GM04503 (cell line): ENCODE measurements at regions not wholly inside any gene's neighbourhood (a gene's known extent, or its start where the extent isn't known, plus 50 kb on each side); places are given as distances from the start of the nearest gene placed in this dataset.
"Not testable (repeated sequence)": the region's sequence is repeated elsewhere in the genome, so short reads cannot be mapped to it uniquely, and the experiment has no call there.

Experiments used
- DNase-seq: peaks from one replicate; pipeline ENCODE4 v3.0.0-alpha.2; 2012; ENCODE audit warnings: low read depth

DNA sequence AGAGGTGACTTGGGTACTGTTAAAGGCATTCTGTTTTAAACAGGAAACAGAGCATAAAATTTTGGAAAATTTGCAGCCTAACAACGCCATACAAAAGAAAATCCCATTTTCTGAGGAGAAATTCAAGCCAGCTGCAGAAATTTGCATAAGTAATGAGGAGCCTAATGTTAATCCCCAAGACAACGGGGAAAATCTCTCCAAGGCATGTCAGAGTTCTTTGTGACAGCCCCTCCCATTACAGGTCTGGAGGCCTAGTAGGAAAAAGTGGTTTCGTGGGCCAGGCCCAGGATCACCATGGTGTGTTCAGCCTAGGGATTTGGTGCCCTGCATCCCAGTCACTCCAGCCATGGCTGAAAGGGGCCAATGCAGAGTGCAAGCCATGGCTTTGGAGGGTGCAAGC is 1333.1 kb upstream of the TENM4 start:
- no peak for DNase-seq

GRCh38 chr11:80771017-80771416 is 1330.2 kb upstream of the TENM4 start:
- DNase-seq, result no peak

GRCh38 chr11:80758787-80759186 is 1318.0 kb upstream of the TENM4 start:
- no peak for DNase-seq

DNA sequence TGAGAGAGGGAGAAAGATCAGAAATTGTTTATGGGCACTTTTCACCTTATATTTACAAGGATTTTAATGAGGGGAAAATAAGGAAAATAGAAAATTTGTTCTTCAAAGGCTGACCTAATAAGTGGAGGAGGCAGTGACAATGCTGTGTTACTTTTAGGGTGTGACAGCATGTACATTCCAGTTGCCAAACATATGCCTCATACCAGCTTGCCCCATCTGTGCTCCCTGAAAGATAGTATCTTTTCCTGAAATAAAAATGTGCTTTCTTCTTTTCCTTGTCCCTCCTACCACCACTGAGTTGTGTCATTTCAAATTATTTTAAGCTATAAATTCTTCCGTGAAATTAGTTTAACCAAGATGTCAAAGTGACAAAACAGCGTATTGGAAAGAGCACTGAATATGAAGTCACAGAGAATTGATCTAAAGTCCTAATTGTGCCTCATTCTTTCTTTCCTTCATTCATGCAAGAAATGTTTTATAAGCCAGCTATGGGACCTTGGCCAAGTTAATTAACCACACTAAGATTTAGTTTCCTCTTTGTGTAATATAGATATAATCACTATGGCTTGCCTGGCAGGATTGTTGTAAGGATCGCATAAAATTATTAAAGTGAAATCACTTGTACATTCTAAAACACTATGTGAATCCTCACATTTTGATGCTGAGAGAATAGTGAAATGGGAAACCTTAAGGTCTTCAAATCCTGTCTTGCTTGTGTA is 1307.5 kb upstream of the TENM4 start:
- no peak for DNase-seq

DNA sequence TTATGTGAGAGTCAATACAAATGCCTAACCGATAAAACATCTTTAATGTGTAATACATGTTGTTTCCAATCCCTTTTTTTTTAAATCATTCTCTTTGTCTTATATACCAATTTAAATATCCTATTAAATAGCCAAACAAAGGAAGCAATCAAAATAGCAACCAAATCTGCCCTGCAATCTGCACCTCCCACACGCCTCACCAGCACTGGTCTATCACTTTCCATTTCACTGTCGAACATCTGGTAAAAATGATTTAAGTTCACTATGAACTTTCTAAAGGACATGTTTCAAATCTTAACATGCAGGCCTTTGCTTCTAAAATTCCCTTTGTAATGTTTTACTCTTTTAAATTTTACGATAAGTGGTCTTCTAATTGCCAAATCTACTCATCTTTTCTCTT is 1305.5 kb upstream of the TENM4 start:
- no peak for DNase-seq

- no peak for DNase-seq
Observed at GRCh38 chr11:80745416-80745815, 1304.6 kb upstream of the TENM4 start.

DNA sequence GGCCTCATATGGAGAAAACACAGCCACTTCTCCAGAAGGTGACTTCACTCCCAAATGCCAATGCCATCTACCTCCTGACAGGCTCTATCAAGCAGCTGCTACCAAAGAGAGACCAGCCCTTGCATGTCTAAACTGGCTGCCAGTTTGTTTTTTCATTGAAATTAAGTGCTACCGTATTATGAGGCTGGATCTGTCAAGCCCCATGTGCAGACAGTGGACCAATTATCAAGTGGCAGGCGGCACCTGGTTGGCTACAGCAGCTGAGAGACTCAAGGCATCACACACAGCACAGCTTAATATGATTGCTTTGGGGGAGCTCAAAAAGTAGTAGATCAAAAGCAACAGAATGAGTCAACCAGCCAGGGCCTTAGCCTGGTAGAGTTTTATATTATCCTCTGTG is 1293.0 kb upstream of the TENM4 start:
- DNase-seq, result no peak

GRCh38 chr11:80733361-80733760 is 1292.5 kb upstream of the TENM4 start:
- no peak for DNase-seq

- no peak for DNase-seq
Observed at GRCh38 chr11:80727315-80727714, 1286.5 kb upstream of the TENM4 start.

DNA sequence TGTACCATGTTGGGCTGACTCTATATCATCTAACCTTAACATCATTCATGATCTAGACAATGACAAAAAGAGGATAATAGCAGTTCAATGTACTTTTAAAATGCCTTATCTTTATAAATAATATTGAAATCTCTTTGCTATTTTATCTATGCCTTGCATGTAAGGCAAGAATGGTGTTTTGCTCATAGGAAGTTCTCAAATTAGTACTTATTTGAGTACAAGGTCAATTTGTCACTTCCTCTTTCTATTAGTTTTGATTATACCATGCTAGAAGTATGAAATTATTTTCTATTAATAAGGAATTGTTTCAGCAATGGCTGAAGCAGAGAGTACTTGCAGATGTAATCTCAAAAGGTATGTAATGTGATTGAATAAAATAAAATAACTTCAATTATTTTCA is 1285.4 kb upstream of the TENM4 start:
- DNase-seq, result no peak

DNA sequence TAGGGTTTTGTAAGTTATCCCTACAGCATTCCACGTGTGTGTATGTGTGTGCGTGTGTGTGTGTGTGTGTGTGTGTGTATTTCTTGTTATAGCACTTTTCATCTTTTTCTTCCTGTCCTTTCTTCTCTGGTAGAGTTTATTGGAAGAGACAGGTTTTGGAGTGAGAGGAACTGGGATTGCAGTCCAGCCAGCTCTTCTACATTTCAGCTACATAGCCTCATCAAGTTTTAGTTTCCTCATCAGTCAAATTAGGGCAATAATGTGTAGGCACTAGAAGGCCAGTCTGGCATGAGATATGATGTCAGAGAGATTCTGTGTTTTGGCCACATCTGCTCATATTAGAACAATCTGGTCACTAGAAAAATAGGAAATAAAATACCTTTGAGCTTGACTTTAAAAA is 1283.5 kb upstream of the TENM4 start:
- no peak for DNase-seq

GRCh38 chr11:80722629-80723028 is 1281.8 kb upstream of the TENM4 start:
- no peak for DNase-seq

DNA sequence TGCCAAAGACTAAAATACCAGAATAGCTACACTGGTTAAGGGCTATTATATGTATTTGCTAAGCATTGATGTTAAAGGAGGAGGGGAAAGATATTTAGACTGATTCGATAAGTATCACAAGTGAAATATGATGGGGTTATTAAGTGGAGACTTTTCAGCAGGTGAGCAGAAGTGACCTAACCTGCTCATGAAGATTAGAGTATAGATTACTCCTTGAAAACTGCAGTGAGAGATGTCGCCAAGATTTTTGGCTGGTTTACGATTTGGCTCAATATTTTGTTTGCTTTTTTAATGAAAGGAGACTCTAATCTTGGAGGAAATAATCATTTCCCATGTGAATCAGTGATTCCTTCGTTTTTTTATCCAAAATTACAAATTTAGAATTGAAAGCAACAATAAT is 1279.5 kb upstream of the TENM4 start:
- DNase-seq, result no peak

DNA sequence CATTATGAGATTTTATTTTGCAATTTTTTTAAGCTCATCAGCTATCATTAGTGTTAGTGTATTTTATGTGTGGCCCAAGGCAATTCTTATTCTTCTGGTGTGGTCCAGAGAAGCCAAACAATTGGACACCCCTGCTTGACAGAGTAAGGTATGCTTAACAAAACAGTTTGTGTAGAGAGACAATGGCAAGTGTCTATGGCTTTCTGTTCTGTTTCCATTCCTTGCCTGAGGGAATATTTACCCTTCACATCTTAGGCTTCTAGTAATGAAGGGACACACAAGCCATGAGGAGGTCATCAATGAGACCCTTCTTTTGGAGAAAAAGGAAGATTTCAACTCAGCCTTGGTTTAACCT is 1278.4 kb upstream of the TENM4 start:
- no peak for DNase-seq

DNA sequence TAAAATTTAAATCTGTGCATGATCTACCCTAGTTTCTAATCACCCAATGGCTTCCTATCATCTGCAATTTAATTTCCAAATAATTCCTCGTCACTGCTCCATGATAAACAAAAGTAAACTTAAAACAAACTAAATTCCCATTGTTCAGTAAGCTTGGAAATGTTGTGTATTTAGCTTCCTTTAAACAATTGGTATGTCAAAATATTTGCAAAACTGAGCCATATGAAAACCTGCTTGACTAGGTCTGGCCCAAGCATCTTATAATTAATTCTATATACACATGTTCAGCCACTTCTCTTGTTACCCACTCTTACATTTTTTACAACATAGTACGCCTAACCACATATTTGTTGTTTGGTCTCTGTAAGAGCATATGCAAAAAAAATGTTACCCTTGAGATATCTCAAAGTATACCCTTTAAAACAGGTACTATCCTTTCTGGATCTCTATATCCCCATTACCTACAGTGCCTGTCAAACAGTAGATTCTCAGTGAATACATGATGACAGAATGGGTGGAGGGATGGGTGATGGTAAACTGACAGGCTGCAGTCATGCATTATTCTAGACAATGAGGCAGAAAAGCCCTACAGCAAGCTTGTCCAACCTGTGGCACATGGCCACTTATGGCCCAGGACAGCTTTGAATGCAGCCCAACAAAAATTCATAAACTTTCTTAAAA is 1277.9 kb upstream of the TENM4 start:
- no peak for DNase-seq

DNA sequence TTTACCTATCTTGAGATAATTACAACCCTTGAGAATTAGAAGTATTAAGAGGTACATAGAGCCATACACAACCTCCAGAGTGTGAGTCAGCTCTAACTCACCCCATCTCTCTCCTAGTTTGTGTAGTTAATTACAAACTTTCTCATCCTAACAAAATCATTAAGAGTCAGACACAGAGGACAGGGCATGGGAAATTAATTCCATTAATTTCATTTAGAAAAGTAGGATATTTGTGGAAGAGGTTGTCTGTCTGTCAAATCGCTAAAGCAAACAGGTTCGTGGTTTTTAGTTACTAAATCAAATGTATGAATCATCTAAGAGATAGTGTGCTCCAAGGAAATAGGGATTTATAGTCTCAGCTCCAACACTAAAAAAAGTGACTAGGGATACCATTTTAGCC is 1261.4 kb upstream of the TENM4 start:
- DNase-seq, result no peak

DNA sequence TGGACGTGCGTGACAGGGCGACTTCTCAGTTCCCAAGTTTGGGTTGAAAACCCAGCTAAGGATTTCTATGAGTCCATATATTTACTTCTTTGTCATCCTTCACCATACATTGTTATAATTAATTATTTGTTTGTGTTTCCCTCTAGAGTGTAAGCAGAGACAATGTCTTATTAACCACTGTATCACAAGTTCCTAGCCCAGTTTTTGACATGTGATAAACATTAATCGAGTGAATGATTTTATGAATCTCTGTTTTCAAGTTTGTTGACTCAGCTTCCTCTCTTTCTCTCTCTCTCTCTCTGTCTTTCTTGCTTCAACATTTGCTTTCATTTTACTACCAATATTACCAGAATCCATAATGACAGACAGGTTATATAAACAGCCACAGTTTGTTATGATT is 1259.6 kb upstream of the TENM4 start:
- DNase-seq, result no peak

DNA sequence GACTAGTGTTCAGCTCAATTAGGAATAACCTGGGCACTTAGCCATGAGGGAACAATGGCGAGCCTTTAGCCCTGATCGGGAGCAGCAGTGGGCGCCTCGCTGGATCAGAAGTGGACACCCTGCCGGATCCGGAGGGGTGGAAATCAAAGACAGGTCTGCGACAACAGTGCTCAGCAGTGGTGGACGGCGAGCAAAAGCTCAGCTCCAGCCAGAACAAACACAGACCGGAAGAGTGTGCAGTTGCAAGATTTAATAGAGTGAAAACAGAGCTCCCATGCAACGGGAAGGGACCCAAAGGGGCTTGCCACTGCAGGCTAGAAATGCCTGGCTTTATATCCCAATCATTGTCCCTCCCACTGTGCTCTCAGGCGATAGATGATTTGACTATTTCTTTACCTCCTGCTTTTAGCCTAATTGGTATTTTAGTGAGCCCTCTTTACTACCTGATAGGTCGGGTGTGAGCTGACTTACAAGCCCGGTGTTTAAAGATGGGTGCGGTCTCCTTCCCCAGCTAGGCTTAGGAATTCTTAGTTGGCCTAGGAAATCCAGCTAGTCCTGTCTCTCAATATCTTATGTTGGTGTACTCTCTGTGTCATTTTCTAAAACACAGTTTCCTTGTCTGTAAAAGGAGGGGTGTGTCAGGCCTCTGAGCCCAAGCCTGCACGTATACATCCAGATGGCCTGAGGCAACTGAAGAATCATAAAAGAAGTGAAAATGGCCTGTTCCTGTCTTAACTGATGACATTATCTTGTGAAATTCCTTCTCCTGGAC is 1258.8 kb upstream of the TENM4 start:
- DNase-seq, result not testable (repeated sequence)

- no peak for DNase-seq
Observed at GRCh38 chr11:80698637-80699036, 1257.8 kb upstream of the TENM4 start.

GRCh38 chr11:80694385-80694784 is 1253.6 kb upstream of the TENM4 start:
- DNase-seq, result no peak

- DNase-seq, result no peak
Observed at GRCh38 chr11:80687941-80688340, 1247.1 kb upstream of the TENM4 start.

DNA sequence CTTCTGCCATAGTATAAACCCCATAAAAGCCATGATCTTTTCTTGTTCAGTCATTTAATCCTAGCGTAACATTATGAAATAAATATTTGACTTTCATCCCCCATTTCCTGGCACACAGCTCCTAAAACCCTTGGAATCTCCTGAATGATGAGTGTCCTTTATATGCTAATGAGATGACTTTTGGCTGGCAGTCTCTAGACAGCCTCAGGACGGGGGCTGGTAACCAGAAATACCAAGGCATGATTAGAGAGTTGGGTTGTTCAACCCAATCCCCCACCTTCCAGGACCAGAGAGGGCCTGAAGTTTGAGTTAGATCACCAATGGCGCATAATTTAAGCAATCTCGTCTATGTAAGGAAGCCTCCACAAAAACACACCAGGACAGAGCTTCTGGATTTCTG is 1246.1 kb upstream of the TENM4 start:
- DNase-seq, result no peak

DNA sequence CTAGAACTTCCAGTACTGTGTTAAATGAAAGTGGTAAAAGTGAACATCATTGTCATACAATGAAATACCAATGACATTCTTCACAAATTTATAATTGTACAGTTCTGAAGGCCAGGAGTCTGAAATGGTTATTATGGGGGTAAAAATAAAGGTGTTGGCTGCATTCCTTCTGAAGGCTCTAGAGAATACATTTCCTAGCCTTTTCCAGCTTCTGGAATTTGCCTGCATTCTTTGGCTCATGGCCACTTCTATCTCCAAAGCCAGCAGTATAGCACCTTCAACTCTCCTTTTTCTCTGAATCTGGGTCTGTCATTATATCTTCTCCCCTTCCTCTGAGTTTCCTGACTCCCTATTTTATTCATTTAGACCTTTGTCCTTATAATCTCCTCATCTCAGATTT is 1232.7 kb upstream of the TENM4 start:
- DNase-seq, result no peak
